ENCODE measurements at regions not wholly inside any gene's neighbourhood (a gene's known extent, or its start where the extent isn't known, plus 50 kb on each side); places are given as distances from the start of the nearest gene placed in this dataset.
"Not testable (repeated sequence)": the region's sequence is repeated elsewhere in the genome, so short reads cannot be mapped to it uniquely, and the experiment has no call there.

GRCh38 chr16:58878641-58879040, 144.5 kb upstream of the GOT2 start:
- DNase-seq (ENCODE audit: low read depth) = not testable (repeated sequence)

DNA sequence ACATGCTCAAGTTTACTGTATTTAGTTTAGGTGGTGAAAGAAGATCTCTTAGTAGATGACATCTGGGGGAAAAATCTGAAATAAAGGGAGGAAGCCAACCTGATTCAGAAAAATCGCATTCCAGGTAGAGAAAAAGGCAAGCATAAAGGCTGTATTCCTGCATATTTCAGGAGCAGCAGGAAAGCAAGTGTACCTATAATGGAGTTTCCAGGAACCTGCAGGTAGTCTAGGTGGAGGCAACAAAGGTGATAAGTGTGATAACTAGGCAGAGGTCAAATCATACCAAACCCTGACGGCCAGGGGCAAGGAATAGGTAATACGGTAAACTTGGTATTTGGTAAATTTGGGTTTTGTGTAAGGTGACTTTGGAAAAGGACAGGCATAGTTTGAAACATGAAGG, 132.8 kb upstream of the GOT2 start:
- no peak for DNase-seq (ENCODE audit: low read depth)

DNA sequence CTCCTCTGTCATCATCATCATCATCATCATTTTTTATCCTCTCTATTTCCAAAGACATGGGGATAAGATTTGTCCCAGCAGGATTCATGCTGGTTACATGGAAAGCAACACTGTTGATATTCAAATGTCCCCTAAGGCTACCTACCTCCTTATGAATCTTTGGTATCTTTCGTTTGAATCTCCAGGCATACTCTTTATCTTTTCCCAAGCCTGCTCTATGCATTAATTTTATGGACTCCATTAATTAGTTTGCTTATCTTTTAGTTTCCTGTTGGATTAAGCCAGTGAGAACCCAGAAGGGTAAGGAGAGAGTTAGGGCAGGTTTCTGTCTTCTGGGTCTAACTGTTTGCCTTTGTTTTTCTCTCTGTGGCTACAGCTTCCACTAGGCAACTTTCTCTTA, 129.6 kb upstream of the GOT2 start:
- no peak for DNase-seq (ENCODE audit: low read depth)

DNA sequence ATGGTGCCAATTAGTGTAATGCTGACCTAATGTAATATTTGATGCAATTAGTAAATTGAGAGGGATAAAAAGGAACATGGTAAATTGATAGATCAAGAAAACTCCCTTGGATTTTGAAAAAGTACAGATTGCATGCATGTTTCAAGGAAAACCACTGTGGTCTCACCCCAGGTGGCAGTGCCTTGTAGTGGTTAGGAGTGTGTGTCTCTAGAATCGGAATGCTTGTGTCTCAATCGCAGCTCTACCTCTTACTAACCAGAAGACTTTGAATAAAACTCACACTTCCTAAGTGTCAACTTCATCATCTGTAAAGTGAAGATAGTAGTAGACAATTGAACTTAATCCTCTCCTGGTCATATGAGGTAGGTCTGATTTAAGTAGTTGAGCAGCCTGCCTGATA, 128.9 kb upstream of the GOT2 start:
- no peak for DNase-seq (ENCODE audit: low read depth)

- DNase-seq (ENCODE audit: low read depth) = no peak
Measured at GRCh38 chr16:58862334-58863021, 128.4 kb upstream of the GOT2 start.

- DNase-seq (ENCODE audit: low read depth) = no peak
Measured at GRCh38 chr16:58859958-58860669, 126.0 kb upstream of the GOT2 start.

- not testable (repeated sequence) for DNase-seq (ENCODE audit: low read depth)
Measured at GRCh38 chr16:58858577-58858976, 124.5 kb upstream of the GOT2 start.

DNA sequence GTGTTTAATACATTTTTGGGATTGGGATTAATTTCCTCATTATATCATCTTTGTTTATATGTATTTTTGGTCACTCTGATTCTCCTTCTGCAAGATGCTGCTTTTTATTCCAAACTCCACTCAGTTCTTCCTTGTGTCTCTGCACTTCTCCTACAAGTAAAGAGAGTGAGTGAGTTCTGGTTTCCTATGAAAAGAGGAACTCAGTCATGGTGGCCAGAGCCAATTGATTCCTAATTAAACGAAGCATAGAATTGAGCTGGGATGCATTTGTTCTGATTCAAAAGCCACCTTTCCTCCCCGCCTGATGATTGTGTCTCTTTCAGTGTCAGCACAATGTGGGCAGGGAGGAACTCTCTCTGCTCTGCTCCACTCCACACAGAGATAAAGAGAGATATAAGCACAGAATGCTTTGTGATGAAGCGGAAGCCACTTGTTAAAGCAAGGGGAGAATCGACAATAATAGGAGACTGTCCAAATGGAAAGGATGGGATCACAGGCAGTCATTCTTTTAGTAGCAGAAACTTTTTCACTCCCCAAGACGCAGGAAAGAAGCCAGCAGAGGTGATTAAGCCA, 121.3 kb upstream of the GOT2 start:
- DNase-seq (ENCODE audit: low read depth) = no peak

DNA sequence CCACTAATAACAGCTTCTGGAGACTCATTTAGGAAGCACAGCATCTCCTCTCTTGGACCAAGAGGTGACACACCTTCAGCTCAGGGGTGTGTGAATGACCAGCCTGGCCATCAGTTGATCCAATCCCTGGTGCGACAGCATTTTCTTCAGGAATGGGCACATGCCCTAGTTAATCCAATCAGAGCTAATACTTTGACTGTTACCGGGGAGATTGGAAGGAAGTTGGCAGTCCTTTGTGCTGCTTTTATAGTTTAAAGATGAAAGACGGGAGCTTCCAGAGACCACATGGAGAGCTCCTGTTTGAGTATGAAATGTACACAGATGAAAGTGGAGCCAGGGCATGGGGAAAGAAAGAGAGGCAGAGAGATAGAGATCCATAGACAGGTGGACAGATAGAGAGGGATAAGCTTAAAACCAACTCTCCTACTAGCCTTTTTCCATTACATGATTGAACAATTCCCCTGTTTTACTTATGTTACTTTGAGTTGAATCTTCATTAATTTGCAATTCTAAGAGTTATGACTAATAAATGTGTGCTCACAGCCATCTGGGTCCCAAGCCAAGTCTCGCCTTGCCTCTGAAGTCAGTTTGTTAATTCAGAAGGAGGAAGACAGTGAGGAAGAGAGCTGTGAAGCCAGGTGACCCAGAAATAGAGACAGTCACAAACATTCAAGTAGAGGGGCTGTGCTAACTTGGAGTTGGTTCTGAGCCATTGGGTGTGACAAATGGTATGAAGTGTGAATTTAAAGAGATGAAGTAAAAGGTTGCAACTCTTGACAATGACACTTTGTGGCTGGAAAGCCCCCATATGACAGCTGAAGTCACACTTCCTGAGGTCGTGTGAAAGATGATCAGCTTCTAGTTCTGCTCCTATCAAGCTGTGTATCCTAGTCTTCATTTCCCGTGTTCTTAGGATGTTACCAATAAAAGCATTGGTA, 120.0 kb upstream of the GOT2 start:
- no peak for DNase-seq (ENCODE audit: low read depth)

GRCh38 chr16:58850678-58851020, 116.5 kb upstream of the GOT2 start:
- no peak for DNase-seq (ENCODE audit: low read depth)

GRCh38 chr16:58850019-58850677, 116.0 kb upstream of the GOT2 start:
- no peak for DNase-seq (ENCODE audit: low read depth)

DNA sequence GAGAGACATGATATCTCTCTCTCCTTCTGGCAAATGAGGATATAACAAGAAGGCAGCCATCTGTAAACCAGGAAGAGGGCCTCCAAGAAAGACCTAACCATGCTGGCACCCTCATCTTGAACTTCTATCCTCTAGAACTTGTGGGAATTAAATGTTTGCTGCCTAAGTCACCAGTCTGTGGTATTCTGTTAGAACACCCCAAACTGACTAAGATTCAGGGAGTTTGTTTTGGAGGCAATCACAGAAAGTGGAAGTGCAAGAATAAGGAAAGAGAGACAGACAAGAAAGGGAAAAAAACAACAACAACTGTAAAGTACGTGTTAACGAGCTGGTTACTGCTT, 114.5 kb upstream of the GOT2 start:
- no peak for DNase-seq (ENCODE audit: low read depth)

DNA sequence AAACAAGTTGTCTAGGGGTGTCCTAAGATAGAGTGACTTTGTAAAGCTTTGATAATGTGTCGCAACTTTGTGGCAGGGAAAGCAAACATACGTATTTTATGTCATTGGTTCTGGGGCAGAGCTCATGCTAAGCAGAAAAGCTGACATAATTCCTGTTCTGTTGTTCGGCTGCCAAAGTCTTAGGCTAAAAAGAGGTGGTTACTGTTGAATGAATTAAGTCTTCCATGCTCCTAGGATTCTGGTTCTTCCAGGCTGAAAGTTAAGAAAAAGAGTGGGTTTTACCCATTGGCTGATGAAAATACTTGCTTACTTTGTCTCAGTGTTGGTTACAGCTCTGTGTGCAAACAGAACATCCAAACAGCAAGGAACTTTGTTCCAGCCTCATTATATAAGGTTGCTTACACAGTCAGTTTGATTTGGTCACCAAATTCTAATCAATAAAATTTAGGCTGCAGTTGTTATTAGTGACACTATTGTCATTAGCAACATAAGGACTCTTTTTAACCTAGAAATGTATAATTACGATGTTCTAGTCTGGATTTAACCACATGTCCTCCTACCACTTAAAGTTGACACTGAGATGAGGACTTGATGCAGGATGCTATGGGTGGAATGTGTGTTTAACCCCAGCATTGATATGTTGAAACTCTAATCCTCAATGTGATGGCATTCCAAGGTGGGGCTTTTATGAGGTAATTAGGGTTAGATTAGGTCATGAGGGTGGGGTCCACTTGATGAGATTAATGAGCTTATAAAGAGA, 114.0 kb upstream of the GOT2 start:
- no peak for DNase-seq (ENCODE audit: low read depth)

- not testable (repeated sequence) for DNase-seq (ENCODE audit: low read depth)
Measured at GRCh38 chr16:58846226-58846625, 112.1 kb upstream of the GOT2 start.

DNA sequence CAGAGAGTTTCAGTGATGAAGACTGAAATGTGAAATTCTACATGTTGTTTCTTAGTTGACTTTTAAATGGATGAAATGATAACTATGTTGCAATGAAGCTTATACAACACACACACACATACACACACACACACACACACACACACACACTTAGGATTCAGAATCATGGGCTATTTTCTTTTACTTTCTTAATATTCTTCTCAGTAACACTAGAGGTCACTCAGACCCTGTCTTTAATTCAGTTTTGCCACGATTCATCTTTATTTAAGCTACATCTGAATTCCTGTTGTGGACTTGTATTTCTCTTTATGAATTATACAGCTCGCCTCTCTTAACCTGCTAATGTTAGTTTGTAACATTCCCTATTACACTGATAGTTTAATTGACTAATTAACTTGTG, 109.6 kb upstream of the GOT2 start:
- no peak for DNase-seq (ENCODE audit: low read depth)

DNA sequence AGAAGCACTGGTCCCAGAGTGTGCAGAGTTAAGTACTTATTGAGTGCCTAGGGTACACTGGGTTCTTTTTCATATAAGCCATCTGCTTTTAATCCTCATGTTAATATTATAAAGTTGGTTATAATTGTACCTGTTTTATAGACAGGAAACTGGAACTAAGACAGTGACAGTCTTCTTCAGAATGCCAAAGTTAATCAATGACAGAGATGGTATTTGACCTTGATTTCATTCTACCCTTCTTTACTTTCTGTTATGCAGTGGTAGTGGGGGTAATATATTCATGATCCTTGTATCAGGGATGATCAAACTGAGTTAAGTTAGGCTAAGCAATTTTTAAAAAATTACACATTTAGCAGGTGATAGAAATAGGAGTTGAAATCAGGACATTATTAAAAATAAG, 108.6 kb upstream of the GOT2 start:
- no peak for DNase-seq (ENCODE audit: low read depth)

GRCh38 chr16:58842156-58842555, 108.0 kb upstream of the GOT2 start:
- no peak for DNase-seq (ENCODE audit: low read depth)

- DNase-seq (ENCODE audit: low read depth) = no peak
Measured at GRCh38 chr16:58837950-58838349, 103.8 kb upstream of the GOT2 start.

- DNase-seq (ENCODE audit: low read depth) = no peak
Measured at GRCh38 chr16:58836427-58836826, 102.3 kb upstream of the GOT2 start.

DNA sequence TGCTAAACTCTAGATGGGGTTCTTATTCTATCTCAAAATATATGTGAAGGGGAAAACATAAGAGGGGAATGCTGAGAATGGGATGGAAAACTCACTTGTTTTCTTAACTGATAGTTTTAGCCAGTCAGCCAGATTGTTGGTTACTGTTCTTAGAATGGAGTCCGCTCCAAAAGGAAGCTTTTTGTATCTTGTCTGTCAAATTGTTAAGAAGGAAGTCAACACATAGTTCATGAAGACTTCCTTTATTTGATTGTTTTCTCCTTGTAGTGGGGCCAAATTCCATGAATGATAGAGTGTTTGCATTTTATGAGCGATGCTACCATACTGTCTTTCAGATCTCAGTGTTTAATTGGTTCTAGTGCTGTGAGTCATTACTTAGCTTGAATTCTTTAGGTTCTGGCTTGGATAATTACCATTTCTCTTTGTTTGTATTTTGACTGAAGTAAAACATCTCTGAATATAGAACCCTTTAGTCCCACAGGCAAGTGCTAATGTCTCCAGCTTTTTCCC, 98.3 kb upstream of the GOT2 start:
- no peak for DNase-seq (ENCODE audit: low read depth)

DNA sequence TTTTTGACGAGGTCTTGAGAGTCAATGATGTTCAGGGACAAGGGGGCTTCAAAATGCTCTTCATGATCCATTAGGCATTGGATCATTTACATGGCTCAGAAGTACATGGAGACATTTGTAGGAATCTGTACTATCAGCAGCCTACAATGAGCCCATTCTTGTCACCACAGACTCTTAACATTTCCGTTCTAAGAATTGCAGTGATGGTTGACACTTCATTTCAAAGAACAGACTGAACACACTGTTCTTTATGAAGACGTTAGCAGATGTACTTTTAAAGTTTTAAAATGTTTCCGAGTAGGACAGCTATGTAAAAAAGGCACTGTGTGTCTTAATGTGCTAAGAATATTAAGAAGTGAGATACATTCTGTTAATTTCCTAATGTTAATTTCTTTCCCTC, 97.3 kb upstream of the GOT2 start:
- DNase-seq (ENCODE audit: low read depth) = no peak

Measured in Daoy (cell line).